ENCODE measurements at regions not wholly inside any gene's neighbourhood (a gene's known extent, or its start where the extent isn't known, plus 50 kb on each side); places are given as distances from the start of the nearest gene placed in this dataset.

GRCh38 chr5:93929131-93929530 is 187.7 kb upstream of the POU5F2 start:
- DNase-seq (ENCODE audit: low spot score) = no peak

GRCh38 chr5:93926831-93927620 is 185.6 kb upstream of the POU5F2 start:
- DNase-seq (ENCODE audit: low spot score) = no peak

- DNase-seq (ENCODE audit: low spot score) = no peak
Measured at GRCh38 chr5:93925321-93925720, 183.9 kb upstream of the POU5F2 start.

- no peak for DNase-seq (ENCODE audit: low spot score)
Measured at GRCh38 chr5:93924628-93925027, 183.2 kb upstream of the POU5F2 start.

GRCh38 chr5:93922551-93922950 is 181.2 kb upstream of the POU5F2 start:
- DNase-seq (ENCODE audit: low spot score) = no peak

GRCh38 chr5:93921001-93921400 is 179.6 kb upstream of the POU5F2 start:
- no peak for DNase-seq (ENCODE audit: low spot score)

GRCh38 chr5:93916872-93917271 is 175.5 kb upstream of the POU5F2 start:
- no peak for DNase-seq (ENCODE audit: low spot score)

- DNase-seq (ENCODE audit: low spot score) = peak; percentile 59
Measured at GRCh38 chr5:93915142-93915553, 173.7 kb upstream of the POU5F2 start.

- no peak for DNase-seq (ENCODE audit: low spot score)
Measured at GRCh38 chr5:93911609-93912008, 170.2 kb upstream of the POU5F2 start.

GRCh38 chr5:93909356-93909755 is 168.0 kb upstream of the POU5F2 start:
- DNase-seq (ENCODE audit: low spot score) = no peak

- no peak for DNase-seq (ENCODE audit: low spot score)
Measured at GRCh38 chr5:93904917-93905316, 163.5 kb upstream of the POU5F2 start.

- no peak for DNase-seq (ENCODE audit: low spot score)
Measured at GRCh38 chr5:93902288-93902687, 160.9 kb upstream of the POU5F2 start.

- DNase-seq (ENCODE audit: low spot score) = no peak
Measured at GRCh38 chr5:93899026-93899600, 157.7 kb upstream of the POU5F2 start.

GRCh38 chr5:93894601-93895354 is 153.4 kb upstream of the POU5F2 start:
- no peak for DNase-seq (ENCODE audit: low spot score)

GRCh38 chr5:93893075-93893474 is 151.7 kb upstream of the POU5F2 start:
- DNase-seq (ENCODE audit: low spot score) = no peak

GRCh38 chr5:93892481-93892880 is 151.1 kb upstream of the POU5F2 start:
- no peak for DNase-seq (ENCODE audit: low spot score)

- no peak for DNase-seq (ENCODE audit: low spot score)
Measured at GRCh38 chr5:93891491-93892480, 150.4 kb upstream of the POU5F2 start.

GRCh38 chr5:93890657-93891056 is 149.3 kb upstream of the POU5F2 start:
- no peak for DNase-seq (ENCODE audit: low spot score)

- no peak for DNase-seq (ENCODE audit: low spot score)
Measured at GRCh38 chr5:93887678-93888077, 146.3 kb upstream of the POU5F2 start.

- DNase-seq (ENCODE audit: low spot score) = no peak
Measured at GRCh38 chr5:93886917-93887361, 145.5 kb upstream of the POU5F2 start.

GRCh38 chr5:93886098-93886806 is 144.9 kb upstream of the POU5F2 start:
- no peak for DNase-seq (ENCODE audit: low spot score)

Data from hematopoietic multipotent progenitor cell treated with erythropoietin and hydrocortisone succinate and interleukin-3 and kit ligand, for 17 days (in vitro differentiated cells).